ENCODE measurements at regions not wholly inside any gene's neighbourhood (a gene's known extent, or its start where the extent isn't known, plus 50 kb on each side); places are given as distances from the start of the nearest gene placed in this dataset.
A peak's percentile ranks its signal among the peaks of the same experiment; 100 is the strongest.

GRCh38 chr15:36362509-36362915 lies 216.9 kb upstream of the CDIN1 start:
- no peaks in the 10 kb centered on the region for H3K27me3 ChIP-seq
- TF ChIP-seq POLR2A (IDR thresholded peaks at IDR 0.05) = no peak
- TF ChIP-seq EP300 (IDR thresholded peaks at IDR 0.05) = no peak
- TF ChIP-seq POLR2AphosphoS5 (IDR thresholded peaks at IDR 0.05) = no peak
- no peak for TF ChIP-seq CTCF (IDR thresholded peaks at IDR 0.05)
- H3K9me3 ChIP-seq = no peaks in the 10 kb centered on the region
- H3K4me1 ChIP-seq = peaks cover 0 to 7% (median 2%) of the 10 kb centered on the region in 4 donors
- DNase-seq = no peak
- H3K36me3 ChIP-seq = no peaks in the 10 kb centered on the region
- no peak overlapping the region for H3K4me3 ChIP-seq
- intact Hi-C loops (cut with DNase I; ENCODE audit: low total_unique reads) = no loop called here
- WGBS, 5 donors = 79 to 95% (median 92%) methylated on average over 7 of the region's 7 CpGs
- no peak overlapping the region for H3K27ac ChIP-seq

- 47 to 63% (median 55%) methylated on average over 4 of the region's 4 CpGs for WGBS, 5 donors
Measured at GRCh38 chr15:36363335-36363734, 216.1 kb upstream of the CDIN1 start.

GRCh38 chr15:36364377-36364776 lies 215.0 kb upstream of the CDIN1 start:
- intact Hi-C loops (cut with DNase I; ENCODE audit: low total_unique reads) = no loop called here
- no peaks in the 10 kb centered on the region for H3K9me3 ChIP-seq
- H3K27me3 ChIP-seq = no peaks in the 10 kb centered on the region
- TF ChIP-seq CTCF (IDR thresholded peaks at IDR 0.05) (no peak), EP300 (IDR thresholded peaks at IDR 0.05) (no peak), POLR2A (IDR thresholded peaks at IDR 0.05) (no peak), POLR2AphosphoS5 (IDR thresholded peaks at IDR 0.05) (no peak)
- H3K4me3 ChIP-seq = no peak overlapping the region
- no peak for DNase-seq
- no peaks in the 10 kb centered on the region for H3K4me1 ChIP-seq
- 56 to 74% (median 68%) methylated on average over 3 of the region's 3 CpGs for WGBS, 5 donors
- H3K27ac ChIP-seq = no peak overlapping the region
- H3K36me3 ChIP-seq = no peaks in the 10 kb centered on the region

More at GRCh38 chr15:36363335-36363734, 216.1 kb upstream of the CDIN1 start:
- H3K9me3 ChIP-seq = no peaks in the 10 kb centered on the region
- H3K27ac ChIP-seq = no peak overlapping the region
- intact Hi-C loops (cut with DNase I; ENCODE audit: low total_unique reads) = no loop called here
- H3K4me3 ChIP-seq = no peak overlapping the region
- no peaks in the 10 kb centered on the region for H3K4me1 ChIP-seq
- no peaks in the 10 kb centered on the region for H3K27me3 ChIP-seq
- no peak for TF ChIP-seq CTCF (IDR thresholded peaks at IDR 0.05)
- TF ChIP-seq EP300 (IDR thresholded peaks at IDR 0.05) = no peak
- no peak for TF ChIP-seq POLR2AphosphoS5 (IDR thresholded peaks at IDR 0.05)
- TF ChIP-seq POLR2A (IDR thresholded peaks at IDR 0.05) = no peak
- no peaks in the 10 kb centered on the region for H3K36me3 ChIP-seq
- peak in 1 of 2 donors; percentile 20 for DNase-seq

- H3K36me3 ChIP-seq = no peaks in the 10 kb centered on the region
- DNase-seq = no peak
- H3K27me3 ChIP-seq = no peaks in the 10 kb centered on the region
- no peak overlapping the region for H3K4me3 ChIP-seq
- 33 to 76% (median 65%) methylated on average over 2 of the region's 2 CpGs for WGBS, 5 donors
- H3K9me3 ChIP-seq = no peaks in the 10 kb centered on the region
- TF ChIP-seq CTCF (IDR thresholded peaks at IDR 0.05) = no peak
- no peak for TF ChIP-seq EP300 (IDR thresholded peaks at IDR 0.05)
- no peak for TF ChIP-seq POLR2A (IDR thresholded peaks at IDR 0.05)
- no peak for TF ChIP-seq POLR2AphosphoS5 (IDR thresholded peaks at IDR 0.05)
- H3K27ac ChIP-seq = no peak overlapping the region
- intact Hi-C loops (cut with DNase I; ENCODE audit: low total_unique reads) = no loop called here
- H3K4me1 ChIP-seq = no peaks in the 10 kb centered on the region
Measured at GRCh38 chr15:36365963-36366362, 213.5 kb upstream of the CDIN1 start.
